ENCODE measurements at regions not wholly inside any gene's neighbourhood (a gene's known extent, or its start where the extent isn't known, plus 50 kb on each side); places are given as distances from the start of the nearest gene placed in this dataset.

DNA sequence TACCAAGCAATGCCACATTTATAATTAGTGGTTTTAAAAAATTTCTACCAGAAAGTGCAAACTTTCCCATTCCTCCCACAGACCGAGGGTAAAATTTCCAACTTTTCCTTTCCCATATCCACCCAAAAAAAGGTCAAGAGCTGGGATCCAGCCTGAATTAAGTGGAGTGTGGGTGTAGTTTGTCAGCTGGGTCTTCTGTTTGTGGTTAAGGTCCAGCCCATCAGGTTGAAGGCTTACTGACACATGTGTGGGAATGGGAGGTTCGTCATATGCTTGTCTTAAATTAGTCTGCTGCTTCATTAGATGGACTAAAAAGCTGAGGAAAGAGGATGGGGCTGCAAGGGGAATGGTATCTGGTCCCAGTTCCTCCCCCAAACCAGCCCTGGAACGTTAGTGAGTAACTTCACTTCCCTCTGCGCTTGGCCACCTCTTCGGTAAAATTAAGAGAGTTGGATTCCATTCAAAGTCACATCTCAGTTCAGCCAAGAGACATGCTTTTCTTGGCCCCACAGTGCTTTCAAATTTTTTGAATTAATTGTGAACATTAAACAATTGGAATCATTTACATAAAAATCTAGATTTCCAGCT lies 59.0 kb upstream of the PLCL2 start:
- TF ChIP-seq RXRA (IDR thresholded peaks at IDR 0.05) (no peak), CTCF (IDR thresholded peaks at IDR 0.05; ENCODE audit: low read depth, low read length, missing input control) (no peak)

Data from liver (tissue), 3 donors.